IMR-90 (cell line): ENCODE measurements at regions not wholly inside any gene's neighbourhood (a gene's known extent, or its start where the extent isn't known, plus 50 kb on each side); places are given as distances from the start of the nearest gene placed in this dataset.

ENCODE experiments used
- ATAC-seq: fragments of 200-7000 bp; cut with Tn5 transposase; 2 replicates; pipeline ENCODE4 v1.9.1; 2020; ENCODE audit warnings: low read depth, mild to moderate bottlenecking, moderate library complexity
- BruUV-seq: library from RNA; stranded (reverse); fragments of 400-500 nt; replicated peaks from 2 replicates; lab custom pipeline; 2021; lab: Mats Ljungman, UMichigan
- CTCF ChIA-PET: fragments of 300-600 bp; formaldehyde crosslinking; extraction: SDS; loops from one replicate; lab custom pipeline; 2021; ENCODE audit warnings: antibody characterized with exemption; lab: Yijun Ruan, JAX
- POLR2A ChIA-PET: fragments of 300-600 bp; sonication (Branson Sonifier 250); formaldehyde crosslinking; loops from one replicate; lab custom pipeline; 2022; ENCODE audit warnings: antibody characterized with exemption; ENCODE audit not compliant: unreplicated experiment; lab: Charles Lee
- DNase-seq: peaks from one replicate; pipeline ENCODE4 v3.0.0; 2013
- H2AFZ ChIP-seq: replicated peaks from 2 replicates; pipeline ENCODE3; 2013; ENCODE audit warnings: low read length, mild to moderate bottlenecking; ENCODE audit not compliant: poor library complexity
- H2AK5ac ChIP-seq: 2 replicates; pipeline ENCODE4 v1.6.1; 2013; ENCODE audit warnings: low read depth, low read length, inconsistent platforms
- H2AK9ac ChIP-seq: replicated peaks from 2 replicates; pipeline ENCODE3; 2013; ENCODE audit warnings: mild to moderate bottlenecking, low read depth, low read length, moderate library complexity; ENCODE audit not compliant: poor library complexity
- H2BK120ac ChIP-seq: 2 replicates; pipeline ENCODE4 v1.6.1; 2013; ENCODE audit warnings: low read depth, low read length, inconsistent platforms
- H2BK15ac ChIP-seq: 3 replicates; pipeline ENCODE4 v1.6.1; 2013; ENCODE audit warnings: low read depth, low read length, inconsistent platforms
- H2BK20ac ChIP-seq: 2 replicates; pipeline ENCODE4 v1.6.1; 2013; ENCODE audit warnings: low read depth, mild to moderate bottlenecking, inconsistent platforms, low read length, moderate library complexity
- H2BK5ac ChIP-seq: 2 replicates; pipeline ENCODE4 v1.6.1; 2013; ENCODE audit warnings: mild to moderate bottlenecking, low read depth, low read length, inconsistent platforms; ENCODE audit not compliant: poor library complexity, severe bottlenecking
- H3K14ac ChIP-seq: replicated peaks from 2 replicates; pipeline ENCODE4 v1.6.1; 2013; ENCODE audit warnings: low read depth, low read length, inconsistent platforms
- H3K18ac ChIP-seq: 2 replicates; pipeline ENCODE4 v1.6.1; 2013; ENCODE audit warnings: low read depth, low read length, control low read depth
- H3K23ac ChIP-seq: 2 replicates; pipeline ENCODE4 v1.6.1; 2013; ENCODE audit warnings: low read depth, low read length, inconsistent platforms
- H3K27ac ChIP-seq: 2 replicates; pipeline ENCODE4 v1.5.1; 2013; ENCODE audit warnings: mild to moderate bottlenecking, control low read depth, low read length; ENCODE audit not compliant: insufficient read depth
- H3K27me3 ChIP-seq: 2 replicates; pipeline ENCODE4 v1.6.1; 2013; ENCODE audit warnings: low read length; ENCODE audit not compliant: control insufficient read depth, insufficient read depth
- H3K36me3 ChIP-seq: 2 replicates; pipeline ENCODE4 v1.6.1; 2013; ENCODE audit warnings: low read length, mixed read lengths; ENCODE audit not compliant: control insufficient read depth, insufficient read depth
- H3K4ac ChIP-seq: 2 replicates; pipeline ENCODE4 v1.6.1; 2013; ENCODE audit warnings: low read depth, low read length, inconsistent platforms
- H3K4me1 ChIP-seq: 2 replicates; pipeline ENCODE4 v1.6.1; 2013; ENCODE audit warnings: low read length, mixed read lengths; ENCODE audit not compliant: control insufficient read depth, insufficient read depth
- H3K4me2 ChIP-seq: 2 replicates; pipeline ENCODE4 v1.6.1; 2013; ENCODE audit warnings: low read depth, mild to moderate bottlenecking, control low read depth, low read length, moderate library complexity
- H3K4me3 ChIP-seq: 2 replicates; pipeline ENCODE4 v1.5.1; 2013; ENCODE audit warnings: low read depth, mild to moderate bottlenecking, control low read depth, low read length, moderate library complexity; ENCODE audit not compliant: insufficient read depth
- H3K56ac ChIP-seq: 2 replicates; pipeline ENCODE4 v1.6.1; 2013; ENCODE audit warnings: low read length, inconsistent platforms; ENCODE audit not compliant: insufficient read depth; ENCODE audit errors: extremely low read depth
- H3K79me1 ChIP-seq, 2 experiments: 2 replicates each; pipeline ENCODE4 v1.6.1; 2013; ENCODE audit warnings: low read length in 2 of 2, inconsistent platforms in 1 of 2, low read depth in 1 of 2
- H3K9ac ChIP-seq: 2 replicates; pipeline ENCODE4 v1.6.1; 2013; ENCODE audit warnings: low read depth, low read length, control low read depth
- H3K9me1 ChIP-seq: 2 replicates; pipeline ENCODE4 v1.6.1; 2013; ENCODE audit warnings: low read length, inconsistent platforms; ENCODE audit not compliant: insufficient read depth
- H3K9me3 ChIP-seq: 2 replicates; pipeline ENCODE4 v1.6.1; 2013; ENCODE audit warnings: low read length; ENCODE audit not compliant: control insufficient read depth, insufficient read depth
- H4K20me1 ChIP-seq: 2 replicates; pipeline ENCODE4 v1.6.1; 2013; ENCODE audit warnings: low read length, inconsistent platforms; ENCODE audit not compliant: insufficient read depth
- H4K5ac ChIP-seq: 2 replicates; pipeline ENCODE4 v1.6.1; 2013; ENCODE audit warnings: mild to moderate bottlenecking, low read depth, low read length, control low read depth
- H4K8ac ChIP-seq, 2 experiments: 2 replicates each; pipeline ENCODE4 v1.6.1; 2013; ENCODE audit warnings: low read depth in 2 of 2, low read length in 2 of 2, control low read depth in 1 of 2, inconsistent platforms in 1 of 2
- H4K91ac ChIP-seq: 2 replicates; pipeline ENCODE4 v1.6.1; 2013; ENCODE audit warnings: low read depth, low read length, inconsistent platforms; ENCODE audit not compliant: insufficient read depth
- BHLHE40 ChIP-seq: fragments of 150-350 bp; IDR thresholded peaks from 2 replicates; pipeline ENCODE4 v1.6.1; 2016; ENCODE audit warnings: mild to moderate bottlenecking, low read depth, low read length
- CEBPB ChIP-seq: IDR thresholded peaks from 2 replicates; pipeline ENCODE4 v1.6.1; 2012; ENCODE audit warnings: low read depth, low read length, improper control_type of control experiment
- CHD1 ChIP-seq: IDR thresholded peaks from 2 replicates; pipeline ENCODE4 v1.6.1; 2012; ENCODE audit warnings: low read depth, low read length, improper control_type of control experiment
- FOS ChIP-seq: fragments of 150-350 bp; IDR thresholded peaks from 2 replicates; pipeline ENCODE4 v1.6.1; 2016; ENCODE audit warnings: low read depth, low read length
- MAFK ChIP-seq: IDR thresholded peaks from 2 replicates; pipeline ENCODE4 v1.6.1; 2012; ENCODE audit warnings: low read depth, low read length, improper control_type of control experiment
- MAZ ChIP-seq: IDR thresholded peaks from 2 replicates; pipeline ENCODE4 v1.6.1; 2012; ENCODE audit warnings: low read depth, mild to moderate bottlenecking, low read length, improper control_type of control experiment, moderate library complexity, borderline replicate concordance
- MXI1 ChIP-seq: IDR thresholded peaks from 2 replicates; pipeline ENCODE4 v1.6.1; 2012; ENCODE audit warnings: low read depth, mild to moderate bottlenecking, low read length, moderate library complexity, borderline replicate concordance
- NFE2L2 ChIP-seq: fragments of 150-350 bp; IDR thresholded peaks from 2 replicates; pipeline ENCODE4 v1.6.1; 2016; ENCODE audit warnings: low read depth, mild to moderate bottlenecking, low read length
- POLR2A ChIP-seq: IDR thresholded peaks from 2 replicates; pipeline ENCODE4 v1.6.1; 2012; ENCODE audit warnings: mild to moderate bottlenecking, low read depth, low read length
- RAD21 ChIP-seq: IDR thresholded peaks from 2 replicates; pipeline ENCODE4 v1.6.1; 2012; ENCODE audit warnings: low read length, improper control_type of control experiment
- RCOR1 ChIP-seq: IDR thresholded peaks from 2 replicates; pipeline ENCODE4 v1.6.1; 2012; ENCODE audit warnings: mild to moderate bottlenecking, low read length, improper control_type of control experiment; ENCODE audit not compliant: insufficient replicate concordance
- RFX5 ChIP-seq: IDR thresholded peaks from 2 replicates; pipeline ENCODE4 v1.8.0; 2012; ENCODE audit warnings: low read depth, mild to moderate bottlenecking, low read length, moderate library complexity
- SMC3 ChIP-seq: fragments of 150-350 bp; IDR thresholded peaks from 2 replicates; pipeline ENCODE4 v1.6.1; 2016; ENCODE audit warnings: low read depth, mild to moderate bottlenecking, antibody characterized with exemption, low read length, moderate library complexity
- WGBS, 2 experiments: methylation state at CpG; one replicate each; pipeline versions ENCODE4 v1.1.5 to v1.1.7; 2013; ENCODE audit warnings: missing lambda C conversion rate in 2 of 2; ENCODE audit not compliant: insufficient read length in 1 of 2; ENCODE audit errors: extremely low coverage in 2 of 2; 5-methylcytosine and 5-hydroxymethylcytosine counted together
- dilution Hi-C: fragments of 300-500 bp; cut with HindIII; formaldehyde crosslinking; loops from one replicate; pipeline ENCODE4 v1.14.3; 2018; ENCODE audit warnings: low sequenced_read_pairs; ENCODE audit not compliant: unreplicated experiment
- in situ Hi-C: fragments of 300-500 bp; cut with MboI; formaldehyde crosslinking; loops from 3 replicates; pipeline ENCODE4 v1.14.3; 2019; ENCODE audit warnings: low sequenced_read_pairs, inconsistent platforms, mixed read lengths
- intact Hi-C: fragments of 100-400 bp; cut with micrococcal nuclease; formaldehyde crosslinking; loops from 2 replicates; pipeline ENCODE4 v1.10.0; 2022
- TF ChIP-seq, protein P1 (sequence below): conservative IDR thresholded peaks from 2 replicates; pipeline ENCODE4 v1.5.1; 2012; ENCODE audit warnings: mild to moderate bottlenecking, low read depth, low read length, improper control_type of control experiment
- TF ChIP-seq, protein P2 (sequence below): fragments of 150-350 bp; IDR thresholded peaks from 2 replicates; pipeline ENCODE4 v1.6.1; 2017; ENCODE audit warnings: mild to moderate bottlenecking, antibody characterized with exemption, low read length, low read depth
- TF ChIP-seq, protein P3 (sequence below): fragments of 150-350 bp; IDR thresholded peaks from 2 replicates; pipeline ENCODE4 v1.6.1; 2016; ENCODE audit warnings: low read depth, mild to moderate bottlenecking, low read length, moderate library complexity, borderline replicate concordance

DNA sequence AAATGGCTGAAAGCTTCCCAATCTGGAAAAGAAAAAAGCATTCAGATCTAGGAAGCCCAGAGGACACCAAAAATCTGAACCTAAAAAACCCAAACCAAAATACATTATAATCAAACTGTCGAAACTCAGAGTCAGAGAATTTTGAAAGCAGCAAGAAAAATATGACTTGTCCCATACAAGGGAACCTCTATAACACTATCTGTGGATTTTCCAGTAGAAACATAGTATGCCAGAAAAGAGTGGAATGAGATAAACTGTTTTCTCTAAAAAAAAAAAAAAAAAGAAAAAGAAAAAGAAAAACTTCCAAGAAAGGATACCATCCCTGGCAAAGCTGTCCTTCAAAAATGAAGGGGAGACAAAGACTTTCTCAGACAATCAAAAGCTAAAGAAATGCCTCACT lies 179.0 kb downstream of the POM121L12 start:
- H3K56ac ChIP-seq: no peak overlapping the region
- no peak overlapping the region for H4K5ac ChIP-seq
- dilution Hi-C loops: no loop called here
- H3K4me2 ChIP-seq: no peak overlapping the region
- no peak overlapping the region for H4K8ac ChIP-seq
- H3K79me1 ChIP-seq: no peaks in the 10 kb centered on the region
- in situ Hi-C loops: no loop called here
- ChIA-PET POLR2A (no interaction called here), CTCF (interaction anchor here (0.6 kb wide), 1 partner anchor 885 kb away, joined by 4 read pairs; no protein-coding TSS in a partner anchor)
- H2BK20ac ChIP-seq: no peak overlapping the region
- H3K4ac ChIP-seq: no peak overlapping the region
- H3K27ac ChIP-seq: no peak overlapping the region
- H3K27me3 ChIP-seq: no peaks in the 10 kb centered on the region
- BruUV-seq: no TSS peak
- intact Hi-C loops: no loop called here
- no peak overlapping the region for H2AFZ ChIP-seq
- no peaks in the 10 kb centered on the region for H3K36me3 ChIP-seq
- no peak overlapping the region for H3K4me3 ChIP-seq
- H2AK9ac ChIP-seq: no peak overlapping the region
- H3K4me1 ChIP-seq: no peaks in the 10 kb centered on the region
- TF ChIP-seq RCOR1: no peak
- no peak for TF ChIP-seq NFE2L2
- TF ChIP-seq, protein P1, sequence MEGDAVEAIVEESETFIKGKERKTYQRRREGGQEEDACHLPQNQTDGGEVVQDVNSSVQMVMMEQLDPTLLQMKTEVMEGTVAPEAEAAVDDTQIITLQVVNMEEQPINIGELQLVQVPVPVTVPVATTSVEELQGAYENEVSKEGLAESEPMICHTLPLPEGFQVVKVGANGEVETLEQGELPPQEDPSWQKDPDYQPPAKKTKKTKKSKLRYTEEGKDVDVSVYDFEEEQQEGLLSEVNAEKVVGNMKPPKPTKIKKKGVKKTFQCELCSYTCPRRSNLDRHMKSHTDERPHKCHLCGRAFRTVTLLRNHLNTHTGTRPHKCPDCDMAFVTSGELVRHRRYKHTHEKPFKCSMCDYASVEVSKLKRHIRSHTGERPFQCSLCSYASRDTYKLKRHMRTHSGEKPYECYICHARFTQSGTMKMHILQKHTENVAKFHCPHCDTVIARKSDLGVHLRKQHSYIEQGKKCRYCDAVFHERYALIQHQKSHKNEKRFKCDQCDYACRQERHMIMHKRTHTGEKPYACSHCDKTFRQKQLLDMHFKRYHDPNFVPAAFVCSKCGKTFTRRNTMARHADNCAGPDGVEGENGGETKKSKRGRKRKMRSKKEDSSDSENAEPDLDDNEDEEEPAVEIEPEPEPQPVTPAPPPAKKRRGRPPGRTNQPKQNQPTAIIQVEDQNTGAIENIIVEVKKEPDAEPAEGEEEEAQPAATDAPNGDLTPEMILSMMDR: no peak
- TF ChIP-seq, protein P2, sequence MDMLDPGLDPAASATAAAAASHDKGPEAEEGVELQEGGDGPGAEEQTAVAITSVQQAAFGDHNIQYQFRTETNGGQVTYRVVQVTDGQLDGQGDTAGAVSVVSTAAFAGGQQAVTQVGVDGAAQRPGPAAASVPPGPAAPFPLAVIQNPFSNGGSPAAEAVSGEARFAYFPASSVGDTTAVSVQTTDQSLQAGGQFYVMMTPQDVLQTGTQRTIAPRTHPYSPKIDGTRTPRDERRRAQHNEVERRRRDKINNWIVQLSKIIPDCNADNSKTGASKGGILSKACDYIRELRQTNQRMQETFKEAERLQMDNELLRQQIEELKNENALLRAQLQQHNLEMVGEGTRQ: no peak
- TF ChIP-seq BHLHE40: no peak
- no peak for TF ChIP-seq POLR2A
- no peak for TF ChIP-seq SMC3
- TF ChIP-seq MAZ: no peak
- TF ChIP-seq FOS: no peak
- TF ChIP-seq RAD21: no peak
- TF ChIP-seq RFX5: no peak
- no peak for TF ChIP-seq CHD1
- no peak for TF ChIP-seq MXI1
- TF ChIP-seq CEBPB: no peak
- TF ChIP-seq, protein P3, sequence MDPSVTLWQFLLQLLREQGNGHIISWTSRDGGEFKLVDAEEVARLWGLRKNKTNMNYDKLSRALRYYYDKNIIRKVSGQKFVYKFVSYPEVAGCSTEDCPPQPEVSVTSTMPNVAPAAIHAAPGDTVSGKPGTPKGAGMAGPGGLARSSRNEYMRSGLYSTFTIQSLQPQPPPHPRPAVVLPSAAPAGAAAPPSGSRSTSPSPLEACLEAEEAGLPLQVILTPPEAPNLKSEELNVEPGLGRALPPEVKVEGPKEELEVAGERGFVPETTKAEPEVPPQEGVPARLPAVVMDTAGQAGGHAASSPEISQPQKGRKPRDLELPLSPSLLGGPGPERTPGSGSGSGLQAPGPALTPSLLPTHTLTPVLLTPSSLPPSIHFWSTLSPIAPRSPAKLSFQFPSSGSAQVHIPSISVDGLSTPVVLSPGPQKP: no peak
- no peak for TF ChIP-seq MAFK
- no peak overlapping the region for H3K14ac ChIP-seq
- peaks cover 10% of the 10 kb centered on the region for H3K9me3 ChIP-seq
- WGBS, 2 experiments: no CpG with 5 or more reads among the region's 1 CpG
- no peak overlapping the region for H3K23ac ChIP-seq
- no peaks in the 10 kb centered on the region for H3K9me1 ChIP-seq
- H2BK5ac ChIP-seq: no peak overlapping the region
- H3K18ac ChIP-seq: no peak overlapping the region
- H2BK15ac ChIP-seq: no peak overlapping the region
- H3K9ac ChIP-seq: no peak overlapping the region
- H2BK120ac ChIP-seq: no peak overlapping the region
- H4K91ac ChIP-seq: no peak overlapping the region
- no peaks in the 10 kb centered on the region for H4K20me1 ChIP-seq
- no peak overlapping the region for H2AK5ac ChIP-seq
- ATAC-seq (no peak), DNase-seq (no peak)
